Adrenal gland (tissue), 5 donors: ENCODE measurements at regions not wholly inside any gene's neighbourhood (a gene's known extent, or its start where the extent isn't known, plus 50 kb on each side); places are given as distances from the start of the nearest gene placed in this dataset.

Experiments
- CTCF ChIP-seq, 6 experiments: fragments of 450-650 bp in 4 of 6; fragments of 200-600 bp in 2 of 6; sonication (generic) in 1 of 6; IDR thresholded peaks; 1 replicate in 5 of 6; 2 replicates in 1 of 6; pipeline versions ENCODE4 v1.5.1 to v1.8.0; 2016 to 2021; ENCODE audit warnings: antibody characterized with exemption in 6 of 6, mild to moderate bottlenecking in 2 of 6, moderate library complexity in 1 of 6
- POLR2A ChIP-seq, 2 donors: fragments of 450-650 bp; IDR thresholded peaks; one replicate each; pipeline ENCODE4 v1.6.1; 2017; ENCODE audit warnings: antibody characterized with exemption in 2 of 2, mild to moderate bottlenecking in 2 of 2, moderate library complexity in 1 of 2
- donor health status: DM: no; HTN: no; CAD: no.

DNA sequence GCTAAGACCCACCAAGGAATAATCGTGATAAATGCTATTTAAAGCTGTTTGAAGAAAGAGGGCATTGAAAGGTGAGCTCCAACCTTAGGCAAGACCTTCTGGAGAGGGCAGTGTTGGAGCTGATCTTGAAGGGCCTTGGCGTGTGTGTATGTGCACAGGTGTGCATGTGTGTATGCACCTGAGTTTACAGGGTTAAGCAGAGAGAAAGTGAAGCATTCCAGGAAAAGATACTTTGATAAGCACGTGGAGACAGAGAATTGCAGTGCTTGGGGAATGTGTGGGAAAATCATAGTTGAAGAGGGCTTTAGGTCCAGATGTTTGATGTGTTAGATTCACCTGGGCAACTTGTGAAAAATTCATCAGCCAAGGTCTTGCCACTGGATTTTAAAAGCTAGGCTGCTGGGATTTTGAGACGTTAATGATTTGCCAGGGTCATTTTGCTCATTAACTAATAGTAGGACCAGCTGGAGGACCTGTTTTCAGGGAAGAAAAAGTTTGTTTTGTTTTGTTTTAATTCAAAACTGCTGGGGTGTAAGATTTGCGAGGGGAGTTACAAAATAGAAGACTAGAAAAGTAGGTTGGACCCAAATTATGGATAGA is 78.3 kb upstream of the ANKRD55 start:
- TF ChIP-seq CTCF (IDR thresholded peaks at IDR 0.05): no peak
- no peak for TF ChIP-seq POLR2A (IDR thresholded peaks at IDR 0.05)
